HG03558 (cell line): ENCODE measurements at regions not wholly inside any gene's neighbourhood (a gene's known extent, or its start where the extent isn't known, plus 50 kb on each side); places are given as distances from the start of the nearest gene placed in this dataset.
"Not testable (repeated sequence)": the region's sequence is repeated elsewhere in the genome, so short reads cannot be mapped to it uniquely, and the experiment has no call there.

ENCODE experiments used
- ATAC-seq: cut with Tn5 transposase; IDR thresholded peaks from one replicate; pipeline ENCODE4 v1.9.1; 2021; ENCODE audit warnings: moderate number of reproducible peaks; ENCODE audit not compliant: unreplicated experiment; ENCODE audit errors: extremely low read depth

DNA sequence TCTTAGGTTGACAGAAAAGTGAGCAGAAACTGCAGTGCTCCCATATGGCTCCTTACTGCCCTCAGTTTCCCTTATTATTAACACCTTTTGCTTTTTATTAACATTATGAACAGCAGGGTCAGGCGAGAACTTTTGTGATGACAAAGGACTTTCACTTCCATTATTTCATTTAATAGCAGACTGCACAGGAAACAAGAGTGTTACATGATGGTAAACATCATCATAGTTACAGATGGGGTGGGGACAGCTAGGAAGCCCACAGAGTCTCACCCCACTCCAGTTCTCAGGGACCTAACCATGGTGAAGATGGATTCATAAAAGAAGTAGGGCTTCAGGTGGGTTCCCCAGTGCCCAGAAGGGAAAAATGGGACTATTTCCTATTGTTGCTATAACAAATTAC is 110.1 kb upstream of the PELI2 start:
- no peak for ATAC-seq

- not testable (repeated sequence) for ATAC-seq
These were observed 109.5 kb upstream of the PELI2 start for GRCh38 chr14:56008661-56009060.

- ATAC-seq, result no peak
These were observed 94.5 kb upstream of the PELI2 start for GRCh38 chr14:56023661-56024081.

DNA sequence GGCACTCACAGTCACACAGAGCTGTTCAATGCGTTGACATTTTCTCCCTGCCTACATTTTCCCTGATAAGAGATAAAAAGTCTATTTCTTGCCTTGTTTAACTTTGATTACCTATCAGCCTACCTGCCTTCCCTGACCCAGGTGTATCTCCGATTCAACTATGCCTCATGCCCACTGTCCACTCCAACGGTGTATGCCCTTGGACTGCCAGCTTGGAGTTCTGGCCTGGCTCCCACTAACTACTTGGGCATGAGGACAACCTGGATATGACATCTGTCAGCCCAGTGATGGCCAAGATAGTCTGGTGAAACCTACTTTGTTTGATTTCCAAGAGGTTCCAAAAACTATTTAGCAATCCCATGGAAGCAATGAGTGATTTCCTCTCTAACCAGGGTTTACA is 93.0 kb upstream of the PELI2 start:
- ATAC-seq, result no peak

DNA sequence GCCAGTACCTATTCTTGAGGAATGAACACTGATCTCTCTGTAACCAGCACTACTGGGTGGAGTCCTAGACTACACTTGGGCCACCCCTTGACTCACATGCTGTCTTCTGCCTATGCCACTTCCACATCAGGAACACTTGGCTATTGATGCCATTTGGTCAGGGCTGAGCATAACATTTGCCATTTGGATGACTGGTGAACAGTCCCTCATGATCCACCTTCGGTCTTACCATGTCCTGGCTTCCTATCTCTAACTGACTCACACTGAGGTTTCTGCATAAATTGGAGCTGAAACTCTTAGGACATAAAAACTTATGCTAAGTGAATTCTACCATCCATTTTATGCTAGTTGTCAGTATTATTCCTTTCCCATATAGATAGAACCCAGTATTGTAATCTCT is 91.7 kb upstream of the PELI2 start:
- no peak for ATAC-seq

DNA sequence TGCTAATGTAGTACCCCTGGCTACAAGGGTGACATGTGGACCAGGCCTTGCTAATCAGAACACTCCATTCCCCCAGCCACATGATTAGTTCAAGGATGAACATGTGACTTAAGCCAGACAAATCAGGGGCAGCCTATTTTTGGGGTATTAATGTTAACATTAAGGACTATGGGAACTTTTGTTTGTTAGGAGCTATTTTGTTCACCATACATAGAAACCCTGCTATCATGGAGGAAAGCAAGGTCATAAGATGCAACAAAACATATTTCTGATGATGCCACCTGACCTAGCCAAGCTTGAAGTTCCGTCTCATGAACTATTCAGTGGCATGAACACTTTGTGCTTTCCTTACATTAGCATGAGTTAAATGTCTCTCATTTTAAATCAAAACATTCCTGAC is 90.8 kb upstream of the PELI2 start:
- no peak for ATAC-seq

DNA sequence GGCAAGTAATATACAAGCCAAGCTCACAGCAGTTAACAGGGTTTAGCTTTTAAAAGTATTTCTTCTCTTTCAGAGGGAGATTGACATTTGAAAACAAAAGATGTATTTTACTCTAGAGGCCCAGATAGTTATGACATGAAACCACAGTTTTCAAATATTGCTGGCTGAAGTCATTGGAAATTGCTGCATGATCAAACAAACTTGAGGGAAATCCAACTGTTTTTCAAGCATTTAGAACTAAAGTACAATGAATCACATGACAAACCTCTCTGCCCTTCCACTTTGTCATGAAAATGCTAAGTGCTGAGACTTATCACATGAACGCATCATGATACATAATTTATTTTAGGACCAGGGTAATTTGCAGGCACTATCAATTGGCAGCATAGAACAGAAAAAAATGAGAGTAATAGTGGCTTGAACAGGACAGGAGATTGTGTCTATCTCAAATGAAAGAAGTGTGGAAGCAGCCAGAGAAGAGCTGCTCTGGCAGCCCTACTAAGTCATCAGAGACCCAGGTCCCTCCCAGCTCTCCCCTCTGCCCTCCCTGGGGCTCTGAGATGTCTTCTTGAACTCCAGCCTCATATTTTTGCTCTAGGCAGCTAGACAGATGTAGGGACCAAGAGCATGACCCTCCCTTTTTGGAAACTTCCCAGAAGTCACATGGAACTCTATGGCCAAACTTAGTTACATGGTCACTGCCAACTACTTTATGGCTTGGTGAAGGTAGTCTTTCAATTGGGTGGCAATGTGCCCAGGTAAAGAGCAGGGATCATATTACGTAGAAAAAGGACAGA is 90.1 kb upstream of the PELI2 start:
- no peak for ATAC-seq

- no peak for ATAC-seq
These were observed 81.9 kb upstream of the PELI2 start for GRCh38 chr14:56036353-56036752.

GRCh38 chr14:56040121-56040520 is 78.1 kb upstream of the PELI2 start:
- ATAC-seq, result no peak

DNA sequence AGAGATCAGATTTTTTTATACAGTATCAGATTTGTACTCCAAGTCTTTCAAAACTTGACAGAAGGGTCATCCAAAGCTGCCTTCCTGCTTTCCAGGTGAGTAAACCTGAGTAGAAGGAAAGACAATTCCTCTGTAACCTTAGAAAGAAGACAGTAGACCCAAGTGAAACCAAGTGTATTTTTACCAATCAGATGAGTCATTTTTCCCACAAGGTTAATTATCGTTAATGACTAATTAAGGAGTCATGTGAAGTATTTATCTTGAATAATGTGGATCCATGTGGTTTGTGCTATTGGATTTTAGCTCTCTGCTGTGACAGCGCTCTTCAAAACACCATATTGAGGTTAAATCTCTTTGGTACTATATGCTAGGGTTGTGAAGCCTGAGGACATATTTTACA is 74.0 kb upstream of the PELI2 start:
- ATAC-seq, result no peak

GRCh38 chr14:56046546-56046945 is 71.7 kb upstream of the PELI2 start:
- ATAC-seq, result no peak

DNA sequence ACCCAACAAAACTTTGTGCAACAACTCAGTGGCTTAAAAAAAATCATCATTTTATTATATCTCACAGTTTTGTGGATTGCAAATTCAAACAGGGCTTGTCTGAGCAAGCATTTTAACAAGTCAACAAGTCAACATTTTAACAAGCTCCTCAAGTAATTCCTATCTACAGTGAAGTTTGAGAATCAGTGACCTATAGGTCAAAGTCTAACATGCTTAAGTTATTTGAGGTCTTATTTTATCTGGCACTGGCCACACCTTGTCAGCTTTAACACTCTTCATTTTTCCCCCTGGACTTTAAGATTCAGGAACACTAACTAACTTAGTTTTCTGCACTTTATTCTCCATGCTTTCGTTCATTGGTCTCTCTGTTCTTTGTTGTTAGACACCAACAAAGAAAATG is 71.2 kb upstream of the PELI2 start:
- no peak for ATAC-seq

GRCh38 chr14:56049536-56049935 is 68.7 kb upstream of the PELI2 start:
- ATAC-seq, result no peak

DNA sequence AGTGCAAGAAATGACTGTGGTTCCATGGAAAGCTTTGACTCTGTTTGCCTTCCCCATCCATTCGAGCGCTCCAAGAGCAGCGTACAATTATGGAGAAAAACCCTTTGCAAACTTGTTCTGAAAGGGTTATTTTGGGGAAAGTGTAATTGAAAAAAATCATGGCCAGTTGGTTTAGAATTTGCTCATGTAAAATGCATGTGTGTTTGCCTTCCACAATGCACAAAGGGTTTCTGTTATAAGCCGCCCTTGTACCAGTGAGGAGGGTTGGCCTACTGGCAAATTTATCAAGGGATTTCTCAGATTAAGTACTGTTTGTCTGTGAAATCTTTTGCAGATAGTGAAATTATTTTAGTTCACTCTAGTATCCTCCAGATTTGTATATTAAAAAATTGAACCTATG is 62.7 kb upstream of the PELI2 start:
- ATAC-seq, result no peak

GRCh38 chr14:56056031-56056430 is 62.2 kb upstream of the PELI2 start:
- no peak for ATAC-seq

GRCh38 chr14:56057071-56057741 is 61.0 kb upstream of the PELI2 start:
- no peak for ATAC-seq

GRCh38 chr14:56057767-56058166 is 60.4 kb upstream of the PELI2 start:
- no peak for ATAC-seq

DNA sequence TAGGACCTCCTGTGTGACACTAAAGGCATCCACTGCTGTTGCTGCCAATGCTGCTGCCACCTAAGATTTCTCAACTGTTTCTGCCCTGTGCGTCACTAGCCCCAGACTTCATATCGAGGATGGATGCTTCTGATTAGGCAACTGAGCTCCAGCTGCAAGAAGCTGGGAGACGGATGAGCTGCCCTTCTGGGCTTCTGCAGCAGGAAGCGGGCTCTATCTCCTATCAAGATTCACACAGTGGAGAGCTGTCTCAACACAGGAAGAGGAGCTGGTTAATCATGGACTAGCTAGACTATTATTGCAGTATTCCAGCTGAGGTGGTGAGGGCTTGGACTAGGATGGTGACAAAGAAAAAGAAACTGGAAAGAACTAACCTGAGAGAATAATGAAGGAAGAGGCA is 59.2 kb upstream of the PELI2 start:
- no peak for ATAC-seq

DNA sequence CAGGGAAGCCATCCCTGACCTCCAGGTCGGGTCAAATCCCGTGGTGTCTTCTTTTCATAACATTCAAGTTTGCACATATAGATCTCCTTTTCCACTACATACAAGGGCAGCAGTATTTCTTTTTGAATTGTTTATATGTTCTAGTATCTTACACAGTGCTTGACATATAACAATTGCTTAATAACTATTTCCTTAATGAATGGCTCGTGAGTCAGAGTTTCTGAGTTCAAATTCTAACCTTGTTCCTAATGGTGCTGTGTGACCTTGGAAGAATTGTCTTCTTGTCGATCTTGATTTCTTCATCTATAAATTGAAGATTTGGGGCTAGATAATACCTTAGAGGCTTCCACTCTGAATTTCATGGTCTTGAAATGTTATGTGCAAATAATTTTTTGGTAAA is 57.2 kb upstream of the PELI2 start:
- no peak for ATAC-seq

DNA sequence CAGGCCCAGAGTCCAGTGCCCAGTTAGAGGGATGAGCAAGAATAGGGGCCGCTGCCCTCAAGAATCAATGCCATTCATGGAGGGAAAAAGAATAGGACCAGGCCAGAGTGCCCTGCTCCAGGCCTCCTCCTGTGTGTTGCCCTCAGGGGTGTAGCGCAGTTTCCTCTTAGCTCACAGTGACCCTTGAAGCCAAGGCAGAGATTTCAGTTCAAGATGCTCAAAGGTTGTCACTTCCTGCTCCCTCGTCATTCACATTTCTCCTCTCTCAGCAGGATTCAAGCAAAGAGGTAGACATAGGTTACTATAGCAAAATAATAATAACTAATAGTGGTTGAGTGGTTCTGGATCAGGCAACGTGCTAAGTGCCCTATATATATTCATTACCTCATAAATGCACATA is 55.1 kb upstream of the PELI2 start:
- no peak for ATAC-seq

DNA sequence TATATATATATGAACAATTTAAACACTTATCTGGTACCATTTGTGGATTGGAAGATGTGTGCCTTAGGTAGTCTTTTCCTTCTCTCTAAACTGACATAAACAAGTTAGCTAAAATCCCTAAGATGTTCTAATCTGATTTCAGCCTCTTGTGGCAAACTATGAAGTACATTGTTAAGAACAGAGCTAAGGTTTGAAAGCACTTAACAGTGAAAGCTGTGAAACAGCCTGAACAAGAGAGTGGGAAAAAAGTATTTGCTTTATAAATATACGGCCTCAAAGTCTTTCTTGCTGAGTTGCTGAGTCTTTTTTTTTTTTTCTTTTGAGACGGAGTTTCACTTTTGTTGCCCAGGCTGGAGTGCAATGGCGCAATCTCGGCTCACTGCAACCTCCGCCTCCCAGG is 53.7 kb upstream of the PELI2 start:
- no peak for ATAC-seq

DNA sequence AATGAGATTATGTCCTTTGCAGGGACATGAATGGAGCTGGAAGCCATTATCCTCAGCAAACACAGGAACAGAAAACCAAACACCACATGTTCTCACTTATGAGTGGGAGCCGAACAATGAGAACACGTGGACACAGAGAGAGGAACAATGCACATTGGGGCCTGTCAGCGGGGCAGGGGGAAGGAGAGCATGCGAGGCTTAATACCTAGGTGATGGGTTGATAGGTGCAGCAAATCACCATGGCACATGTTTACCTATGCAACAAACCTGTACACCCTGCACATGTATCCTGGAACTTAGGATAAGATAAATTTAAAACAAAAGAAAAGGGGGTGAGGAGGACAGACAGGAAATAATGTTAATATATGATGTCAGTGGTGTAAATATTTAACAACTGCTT is 53.0 kb upstream of the PELI2 start:
- not testable (repeated sequence) for ATAC-seq
